SK-N-SH (cell line): ENCODE measurements at regions not wholly inside any gene's neighbourhood (a gene's known extent, or its start where the extent isn't known, plus 50 kb on each side); places are given as distances from the start of the nearest gene placed in this dataset.

Experiments used
- SMC3 ChIP-seq: IDR thresholded peaks from 2 replicates; pipeline ENCODE4 v1.6.1; 2012; ENCODE audit warnings: low read depth, low read length, improper control_type of control experiment
- TF ChIP-seq, protein P1 (sequence below): fragments of 200-600 bp; sonication (generic); IDR thresholded peaks from 2 replicates; pipeline ENCODE4 v1.6.1; 2017; ENCODE audit warnings: antibody characterized with exemption, mild to moderate bottlenecking, moderate library complexity

DNA sequence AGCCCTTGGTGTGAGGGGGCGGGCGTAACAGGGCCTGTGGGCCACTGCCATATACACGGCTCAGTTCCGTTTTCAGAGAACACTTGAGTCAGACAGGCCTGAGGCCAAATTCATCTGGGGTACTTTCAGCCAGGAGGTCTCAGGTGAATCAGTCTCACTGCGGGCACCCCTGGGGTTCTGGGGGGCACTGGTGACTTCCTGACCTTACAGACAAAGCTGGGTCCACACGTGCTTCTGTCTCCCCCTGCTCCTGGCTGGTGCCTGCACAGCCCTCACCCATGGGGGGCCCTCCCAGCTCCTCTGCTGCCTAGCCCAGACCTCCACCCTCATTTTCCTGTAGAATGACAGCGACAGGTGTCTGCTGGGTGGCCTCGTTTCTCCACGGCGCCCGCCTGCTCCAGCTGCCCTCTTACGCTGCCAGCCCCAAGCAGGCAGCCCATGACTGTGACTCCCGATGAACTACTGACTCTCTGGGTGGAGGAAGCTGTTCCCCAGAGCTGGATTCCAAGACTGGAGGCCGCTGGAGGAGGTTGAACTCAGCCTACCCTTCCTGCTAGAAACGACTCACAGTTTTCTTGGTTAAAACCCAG is 374.1 kb upstream of the IRX4 start:
- TF ChIP-seq, protein P1, sequence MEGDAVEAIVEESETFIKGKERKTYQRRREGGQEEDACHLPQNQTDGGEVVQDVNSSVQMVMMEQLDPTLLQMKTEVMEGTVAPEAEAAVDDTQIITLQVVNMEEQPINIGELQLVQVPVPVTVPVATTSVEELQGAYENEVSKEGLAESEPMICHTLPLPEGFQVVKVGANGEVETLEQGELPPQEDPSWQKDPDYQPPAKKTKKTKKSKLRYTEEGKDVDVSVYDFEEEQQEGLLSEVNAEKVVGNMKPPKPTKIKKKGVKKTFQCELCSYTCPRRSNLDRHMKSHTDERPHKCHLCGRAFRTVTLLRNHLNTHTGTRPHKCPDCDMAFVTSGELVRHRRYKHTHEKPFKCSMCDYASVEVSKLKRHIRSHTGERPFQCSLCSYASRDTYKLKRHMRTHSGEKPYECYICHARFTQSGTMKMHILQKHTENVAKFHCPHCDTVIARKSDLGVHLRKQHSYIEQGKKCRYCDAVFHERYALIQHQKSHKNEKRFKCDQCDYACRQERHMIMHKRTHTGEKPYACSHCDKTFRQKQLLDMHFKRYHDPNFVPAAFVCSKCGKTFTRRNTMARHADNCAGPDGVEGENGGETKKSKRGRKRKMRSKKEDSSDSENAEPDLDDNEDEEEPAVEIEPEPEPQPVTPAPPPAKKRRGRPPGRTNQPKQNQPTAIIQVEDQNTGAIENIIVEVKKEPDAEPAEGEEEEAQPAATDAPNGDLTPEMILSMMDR, result no peak
- TF ChIP-seq SMC3, result no peak
